Vagina (tissue), 2 donors: ENCODE measurements at regions not wholly inside any gene's neighbourhood (a gene's known extent, or its start where the extent isn't known, plus 50 kb on each side); places are given as distances from the start of the nearest gene placed in this dataset.

Experiments used
- CTCF ChIP-seq, 3 experiments: fragments of 450-650 bp in 2 of 3; fragments of 200-600 bp in 1 of 3; sonication (generic) in 1 of 3; IDR thresholded peaks; one replicate each; pipeline ENCODE4 v1.5.1; 2017 to 2019; ENCODE audit warnings: antibody characterized with exemption in 3 of 3, mild to moderate bottlenecking in 2 of 3, moderate library complexity in 2 of 3
- POLR2A ChIP-seq, 2 donors: fragments of 450-650 bp; IDR thresholded peaks; one replicate each; pipeline ENCODE4 v1.6.1; 2017; ENCODE audit warnings: antibody characterized with exemption in 2 of 2, mild to moderate bottlenecking in 2 of 2, moderate library complexity in 2 of 2
- POLR2AphosphoS5 ChIP-seq, 2 donors: sonication (generic); formaldehyde crosslinking; IDR thresholded peaks; one replicate each; pipeline ENCODE4 v1.9.0; 2017; ENCODE audit warnings: antibody characterized with exemption in 2 of 2, mild to moderate bottlenecking in 2 of 2, low read depth in 1 of 2; ENCODE audit not compliant: insufficient read depth in 1 of 2

DNA sequence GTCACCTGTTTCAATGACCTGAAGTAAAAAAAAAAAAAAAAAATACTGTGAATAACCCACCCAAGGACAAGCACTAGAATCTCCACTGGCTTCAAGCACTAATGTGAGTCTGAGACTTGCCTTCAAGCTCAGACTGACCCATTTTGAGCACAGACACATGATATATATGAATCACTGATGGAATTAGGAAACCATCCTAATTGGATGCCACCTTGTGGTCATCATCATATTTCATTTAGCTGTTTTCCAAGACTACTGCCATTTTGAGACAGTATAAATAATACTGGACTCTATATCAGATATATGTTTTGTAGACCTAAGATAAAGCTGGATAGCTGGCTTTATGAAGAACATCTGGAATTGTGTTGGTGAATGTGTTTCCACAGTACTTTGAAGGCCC lies 1232.0 kb downstream of the KCNT2 start:
- no peak for TF ChIP-seq CTCF (IDR thresholded peaks at IDR 0.05)
- no peak for TF ChIP-seq POLR2AphosphoS5 (IDR thresholded peaks at IDR 0.05; ENCODE audit: insufficient read depth in 1 of 2, low read depth in 1 of 2)
- TF ChIP-seq POLR2A (IDR thresholded peaks at IDR 0.05) = no peak
